GM13976 (cell line): ENCODE measurements at regions not wholly inside any gene's neighbourhood (a gene's known extent, or its start where the extent isn't known, plus 50 kb on each side); places are given as distances from the start of the nearest gene placed in this dataset.

Experiments
- DNase-seq: peaks from one replicate; pipeline ENCODE4 v3.0.0; 2012; ENCODE audit warnings: low spot score
- CTCF ChIP-seq: IDR thresholded peaks from 2 replicates; pipeline ENCODE4 v1.5.1; 2012; ENCODE audit warnings: borderline replicate concordance, mild to moderate bottlenecking; ENCODE audit not compliant: insufficient read depth; ENCODE audit errors: extremely low read depth, missing control alignments, control extremely low read depth
- in situ Hi-C: fragments of 300-500 bp; cut with MboI; formaldehyde crosslinking; loops from one replicate; pipeline ENCODE4 v1.12.0; 2022; ENCODE audit warnings: low sequenced_read_pairs, mixed read lengths, inconsistent platforms; ENCODE audit not compliant: unreplicated experiment

- TF ChIP-seq CTCF = no peak
- in situ Hi-C loops = no loop called here
- no peak for DNase-seq
Observed at GRCh38 chr13:44317752-44318151, 55.9 kb upstream of the SERP2 start.

GRCh38 chr13:44318161-44318560 is 55.5 kb upstream of the SERP2 start:
- no peak for TF ChIP-seq CTCF
- no peak for DNase-seq
- in situ Hi-C loops = no loop called here

GRCh38 chr13:44320611-44321010 is 53.0 kb upstream of the SERP2 start:
- DNase-seq = no peak
- no peak for TF ChIP-seq CTCF
- in situ Hi-C loops = no loop called here

- no peak for TF ChIP-seq CTCF
- DNase-seq = no peak
- in situ Hi-C loops = no loop called here
Observed at GRCh38 chr13:44321961-44322360, 51.7 kb upstream of the SERP2 start.

GRCh38 chr13:44322928-44323327 is 50.7 kb upstream of the SERP2 start:
- DNase-seq = no peak
- no peak for TF ChIP-seq CTCF

GRCh38 chr13:44323754-44324153 is 49.9 kb upstream of the SERP2 start:
- TF ChIP-seq CTCF = no peak
- no peak for DNase-seq
- in situ Hi-C loops = no loop called here

More at GRCh38 chr13:44322928-44323327, 50.7 kb upstream of the SERP2 start:
- in situ Hi-C loops = no loop called here
